GM18511 (cell line): ENCODE measurements at regions not wholly inside any gene's neighbourhood (a gene's known extent, or its start where the extent isn't known, plus 50 kb on each side); places are given as distances from the start of the nearest gene placed in this dataset.

Experiments
- ATAC-seq: cut with Tn5 transposase; IDR thresholded peaks from one replicate; pipeline ENCODE4 v1.9.1; 2021; ENCODE audit warnings: mild to moderate bottlenecking, moderate library complexity; ENCODE audit not compliant: unreplicated experiment

- ATAC-seq = peak; percentile 91
Measured at GRCh38 chr3:18740631-18741583, 315.8 kb upstream of the SATB1 start.

DNA sequence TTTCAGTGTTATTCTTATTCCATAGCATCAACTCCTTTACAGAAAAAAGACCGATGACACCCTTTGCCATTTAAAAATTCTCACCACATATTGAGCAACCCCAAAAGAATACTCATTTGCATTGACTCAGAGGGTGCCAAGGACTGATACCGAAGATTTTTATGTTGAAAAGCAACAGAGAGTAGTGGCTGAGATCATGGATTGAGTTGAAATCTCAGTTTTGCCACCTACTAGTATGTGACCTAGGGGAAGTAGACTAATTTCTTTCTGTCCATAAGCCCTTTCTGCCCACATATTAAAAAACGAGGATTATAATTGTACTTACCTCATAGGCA, 313.9 kb upstream of the SATB1 start:
- ATAC-seq = peak; percentile 18

- ATAC-seq = no peak
Measured at GRCh38 chr3:18738393-18739098, 313.4 kb upstream of the SATB1 start.

DNA sequence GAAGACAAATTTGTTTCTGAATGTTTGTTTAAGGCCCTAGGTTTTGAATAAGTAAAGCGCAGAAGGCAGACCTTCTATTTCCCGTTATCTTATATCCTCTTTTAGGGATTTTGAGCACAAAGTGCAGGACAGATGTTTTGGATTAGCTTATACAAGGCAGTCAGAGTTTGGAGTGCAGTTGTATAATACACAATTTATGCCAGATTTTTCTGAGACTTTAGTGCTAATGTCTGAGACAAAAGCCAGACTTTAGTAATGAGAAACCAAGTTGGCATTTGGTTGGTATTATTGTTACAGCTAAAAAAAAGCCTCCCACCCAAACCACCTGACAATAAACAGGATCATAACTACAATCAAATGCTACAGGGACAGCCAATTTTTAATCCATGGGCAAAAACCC, 309.9 kb upstream of the SATB1 start:
- ATAC-seq = no peak

- no peak for ATAC-seq
Measured at GRCh38 chr3:18734309-18734708, 309.2 kb upstream of the SATB1 start.

- no peak for ATAC-seq
Measured at GRCh38 chr3:18732474-18732873, 307.3 kb upstream of the SATB1 start.

DNA sequence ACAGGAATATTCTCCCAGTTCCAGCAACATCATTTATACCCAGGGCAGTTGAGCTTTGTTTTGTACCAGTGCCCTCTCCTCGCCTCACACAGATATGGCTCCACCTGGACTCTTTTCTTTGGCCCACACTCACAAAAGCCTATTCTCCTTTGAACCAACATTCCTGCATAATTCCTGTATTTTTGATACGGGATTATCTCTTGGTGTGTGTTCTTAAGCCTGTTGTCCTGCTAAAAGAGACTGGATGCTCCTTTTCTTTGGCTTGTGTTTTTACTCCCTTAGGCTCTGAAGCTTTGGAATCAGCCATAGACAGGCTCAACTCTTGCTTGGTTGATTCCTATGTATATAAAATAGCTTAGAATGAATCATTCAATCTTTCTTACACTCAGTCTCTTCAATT, 305.4 kb upstream of the SATB1 start:
- no peak for ATAC-seq

- no peak for ATAC-seq
Measured at GRCh38 chr3:18729671-18730070, 304.5 kb upstream of the SATB1 start.

- ATAC-seq = no peak
Measured at GRCh38 chr3:18725668-18726407, 300.7 kb upstream of the SATB1 start.

GRCh38 chr3:18724456-18724855, 299.3 kb upstream of the SATB1 start:
- ATAC-seq = no peak

DNA sequence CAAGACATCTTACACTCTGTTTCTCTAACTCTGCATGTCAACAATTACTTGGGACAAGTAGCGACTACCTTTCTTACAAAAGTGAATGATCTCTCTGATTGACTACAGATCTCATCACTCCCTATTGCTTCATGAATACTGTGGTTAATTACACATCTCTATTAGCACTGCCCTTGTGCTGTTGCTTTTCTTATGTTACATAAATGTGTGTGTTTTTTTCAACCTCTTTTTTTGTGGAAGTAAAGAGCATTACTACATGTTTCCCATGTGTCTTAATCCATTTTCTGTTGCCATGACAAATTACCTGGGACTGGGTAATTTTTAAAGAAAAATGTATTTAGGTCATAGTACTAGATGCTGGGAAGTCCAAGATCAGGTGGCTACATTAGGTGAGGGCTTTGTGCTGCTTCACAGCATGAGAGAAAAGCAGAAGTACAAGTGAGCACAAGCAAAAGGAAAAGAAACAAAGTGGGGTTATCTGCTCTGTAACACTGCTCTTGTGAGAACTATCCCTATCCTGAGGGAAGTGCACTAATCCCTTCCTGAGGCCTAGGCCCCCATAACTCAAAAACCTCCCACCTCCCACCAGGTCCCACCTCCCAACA, 298.2 kb upstream of the SATB1 start:
- no peak for ATAC-seq

DNA sequence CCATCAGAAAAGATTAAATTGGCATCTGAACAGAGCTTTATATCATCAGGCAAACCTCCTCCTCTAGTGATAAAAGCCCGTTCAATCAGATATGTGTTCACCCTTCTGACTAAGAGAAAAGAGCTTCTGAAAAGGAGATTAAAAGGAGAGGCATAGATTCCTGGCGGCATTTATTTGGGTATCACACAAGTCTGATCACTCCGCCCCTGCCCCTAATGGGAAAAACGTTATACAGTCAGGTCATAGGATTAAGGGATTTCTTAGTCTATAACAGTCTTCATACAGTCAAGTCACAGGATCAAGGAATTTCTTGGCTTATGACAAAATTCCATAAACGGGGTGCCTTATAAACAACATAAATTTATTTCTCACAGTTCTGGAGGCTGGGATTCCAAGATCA, 295.4 kb upstream of the SATB1 start:
- no peak for ATAC-seq

DNA sequence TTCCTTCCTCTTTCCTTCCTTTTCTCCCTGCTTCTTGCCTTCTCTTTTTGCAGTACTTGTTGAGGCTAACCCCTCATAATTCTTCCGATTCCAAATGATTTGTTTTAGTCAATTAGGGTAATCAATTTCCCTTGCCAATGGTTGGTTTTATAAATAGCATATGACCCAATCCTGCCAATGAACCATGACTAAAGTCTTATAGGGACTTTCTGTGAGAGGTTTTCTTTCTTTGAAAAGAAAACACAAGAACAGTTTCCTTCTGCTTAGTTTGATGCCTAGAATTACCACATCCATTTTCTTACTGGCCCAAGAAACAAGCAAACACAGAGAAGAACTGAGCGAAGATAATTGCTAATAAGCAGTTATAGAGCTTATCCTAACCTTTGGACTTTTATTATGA, 292.5 kb upstream of the SATB1 start:
- no peak for ATAC-seq

DNA sequence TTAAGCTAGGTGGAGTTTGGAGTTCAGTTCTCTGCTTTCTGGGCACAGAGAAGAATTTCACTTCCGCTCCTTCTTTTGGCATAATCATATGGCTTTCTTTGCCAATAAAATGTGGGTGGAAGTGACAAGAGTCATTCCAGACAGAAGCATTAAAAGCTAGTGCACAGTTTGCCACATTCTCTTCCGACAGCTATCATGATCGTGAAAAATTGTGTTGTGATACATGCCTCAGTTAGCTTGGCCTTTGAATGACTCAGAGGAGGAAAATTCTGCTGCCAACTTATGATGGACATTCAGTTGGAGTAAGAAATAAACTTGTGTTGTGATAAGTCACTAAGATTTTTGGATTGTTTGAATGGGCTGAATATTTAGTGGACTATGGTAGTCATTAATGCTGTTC, 291.7 kb upstream of the SATB1 start:
- no peak for ATAC-seq

- no peak for ATAC-seq
Measured at GRCh38 chr3:18716101-18716500, 291.0 kb upstream of the SATB1 start.

DNA sequence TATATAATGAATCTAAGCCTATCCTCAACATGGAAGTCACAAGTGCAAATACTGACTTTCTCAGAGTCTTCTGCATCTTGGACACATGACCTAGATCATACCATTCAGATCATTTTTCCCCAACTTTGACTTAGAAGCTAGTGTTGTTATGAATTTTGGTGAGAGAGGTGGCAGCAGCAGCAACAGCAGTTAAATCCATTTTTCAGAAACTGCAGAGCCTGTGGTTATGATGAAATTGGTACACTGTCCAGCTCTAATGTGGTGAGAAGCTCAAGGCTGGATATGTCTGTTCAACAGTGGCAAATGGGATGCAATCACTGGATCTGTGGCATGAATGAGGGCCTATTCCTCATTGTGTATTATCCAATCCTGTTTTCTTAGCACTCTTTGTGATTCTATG, 290.1 kb upstream of the SATB1 start:
- no peak for ATAC-seq

GRCh38 chr3:18713577-18713951, 288.4 kb upstream of the SATB1 start:
- no peak for ATAC-seq

DNA sequence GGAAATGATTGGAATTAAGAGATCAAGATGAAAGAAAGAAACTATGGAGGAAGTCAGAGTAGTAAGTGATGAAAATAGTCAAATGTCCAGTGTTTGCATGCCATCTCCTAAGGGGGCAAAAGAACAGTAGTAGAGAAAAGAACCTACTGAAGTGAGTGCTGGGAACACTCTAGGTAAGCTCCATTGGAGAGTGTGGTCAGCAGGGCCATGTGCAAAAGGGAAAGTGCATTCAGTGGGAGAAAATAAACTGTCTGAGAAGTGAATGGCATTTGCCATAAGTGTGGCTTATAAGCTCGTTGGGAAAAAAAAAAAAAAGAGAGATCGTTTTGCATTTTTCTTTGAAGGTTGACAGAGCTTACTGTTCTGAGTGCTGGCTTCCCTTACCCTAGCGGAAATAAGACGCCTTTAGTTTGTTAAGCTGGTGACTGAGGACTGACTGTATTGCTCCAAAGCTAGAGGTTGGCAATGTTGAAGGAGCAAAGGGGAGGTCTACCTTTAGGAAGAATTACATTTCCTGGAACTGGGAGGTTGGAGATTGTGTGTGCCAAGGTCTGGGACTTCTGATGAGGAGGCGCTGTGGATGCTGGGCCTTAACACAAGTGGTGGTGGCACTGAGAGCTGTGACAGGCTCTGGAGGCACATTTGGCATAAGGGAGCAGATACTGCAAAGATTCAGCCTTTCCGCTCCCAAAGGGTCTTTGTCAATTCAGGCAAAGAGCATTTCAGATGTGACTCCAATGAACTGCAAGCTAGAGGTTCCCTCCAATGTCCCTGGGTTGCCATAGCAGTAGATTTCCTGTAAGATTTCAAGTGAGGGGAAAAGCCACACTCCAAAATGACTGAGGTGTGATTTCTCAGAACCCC, 287.8 kb upstream of the SATB1 start:
- no peak for ATAC-seq

DNA sequence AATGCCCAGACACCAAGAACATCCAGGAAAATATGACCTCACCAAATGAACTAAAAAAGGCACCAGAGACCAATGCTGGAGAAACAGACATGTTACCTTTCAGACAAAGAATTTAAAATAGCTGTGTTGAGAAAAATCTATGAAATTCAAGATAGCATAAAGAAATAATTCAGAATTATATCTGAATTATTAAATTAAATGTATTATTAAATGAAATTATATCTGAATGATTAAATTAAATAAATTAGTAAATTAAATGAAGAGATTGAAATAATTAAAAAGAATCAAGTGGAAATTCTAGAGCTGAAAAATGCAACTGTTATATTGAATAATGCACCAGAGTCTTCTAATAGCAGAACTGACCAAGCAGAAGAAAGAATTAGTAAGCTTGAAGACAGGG, 279.2 kb upstream of the SATB1 start:
- no peak for ATAC-seq

DNA sequence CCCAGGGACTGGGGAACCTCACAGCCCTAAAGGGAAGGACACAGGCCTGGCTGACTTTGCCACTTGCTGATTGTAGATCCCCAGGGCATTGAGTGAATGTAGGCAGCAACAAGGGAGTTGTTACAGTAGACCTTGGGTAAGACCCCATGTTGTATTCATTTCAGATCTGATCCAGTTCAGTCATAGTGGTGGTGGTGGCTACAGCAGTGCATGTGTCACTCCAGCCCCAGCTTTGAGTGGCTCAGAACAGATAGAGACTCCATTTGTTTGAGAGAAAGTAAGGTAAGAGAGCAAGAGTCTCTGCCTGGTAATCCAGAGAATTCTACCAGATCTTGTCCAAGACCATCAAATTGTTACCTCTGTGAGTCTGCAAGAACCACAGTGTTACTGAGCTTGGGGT, 278.7 kb upstream of the SATB1 start:
- ATAC-seq = no peak
